Natural killer cell (primary cell): ENCODE measurements at regions not wholly inside any gene's neighbourhood (a gene's known extent, or its start where the extent isn't known, plus 50 kb on each side); places are given as distances from the start of the nearest gene placed in this dataset.

Source experiments
- ATAC-seq, 3 donors: fragments of 150-1000 bp in 2 of 3; fragments of 200-7000 bp in 1 of 3; cut with Tn5 transposase; 1 replicate in 1 of 3; 2 replicates in 2 of 3; pipeline ENCODE4 v1.10.0; 2021; ENCODE audit warnings: mild to moderate bottlenecking in 2 of 3, moderate library complexity in 2 of 3
- DNase-seq, 2 donors: peaks; one replicate each; pipeline versions ENCODE4 v3.0.0 to v3.0.0-alpha.2; 2013 to 2021; ENCODE audit warnings: mixed read lengths in 1 of 2
- H3K27ac ChIP-seq: one replicate; pipeline ENCODE4 v1.5.1; 2013; ENCODE audit warnings: mild to moderate bottlenecking, low read length
- H3K27me3 ChIP-seq: one replicate; pipeline ENCODE4 v1.6.1; 2013; ENCODE audit warnings: low read length; ENCODE audit not compliant: control insufficient read depth, insufficient read depth
- H3K36me3 ChIP-seq: one replicate; pipeline ENCODE4 v1.6.1; 2013; ENCODE audit warnings: low read length; ENCODE audit not compliant: control insufficient read depth, insufficient read depth
- H3K4me1 ChIP-seq: one replicate; pipeline ENCODE4 v1.6.1; 2013; ENCODE audit warnings: low read length; ENCODE audit not compliant: control insufficient read depth, insufficient read depth
- H3K4me3 ChIP-seq: one replicate; pipeline ENCODE4 v1.5.1; 2013; ENCODE audit warnings: low read length
- H3K9me3 ChIP-seq: one replicate; pipeline ENCODE4 v1.6.1; 2013; ENCODE audit warnings: low read length; ENCODE audit not compliant: control insufficient read depth, insufficient read depth
- H3K27ac Mint-ChIP-seq, 2 donors: one replicate each; pipeline ENCODE4 v1.8.0; 2022; ENCODE audit warnings: mild to moderate bottlenecking in 2 of 2, mixed read lengths in 2 of 2, moderate library complexity in 1 of 2
- H3K27me3 Mint-ChIP-seq, 2 donors: one replicate each; pipeline ENCODE4 v1.8.0; 2022; ENCODE audit warnings: low read depth in 2 of 2, mixed read lengths in 2 of 2
- H3K36me3 Mint-ChIP-seq: one replicate; pipeline ENCODE4 v1.8.0; 2022; ENCODE audit warnings: mixed read lengths
- H3K4me1 Mint-ChIP-seq, 2 donors: one replicate each; pipeline ENCODE4 v1.8.0; 2022; ENCODE audit warnings: mixed read lengths in 2 of 2
- H3K4me3 Mint-ChIP-seq: one replicate; pipeline ENCODE4 v1.8.0; 2022; ENCODE audit warnings: mild to moderate bottlenecking, moderate library complexity, mixed read lengths
- H3K9me3 Mint-ChIP-seq, 2 donors: one replicate each; pipeline ENCODE4 v1.8.0; 2022; ENCODE audit warnings: mixed read lengths in 2 of 2
- CTCF ChIP-seq: fragments of 200-600 bp; IDR thresholded peaks from one replicate; pipeline ENCODE4 v1.8.0; 2022; ENCODE audit warnings: antibody characterized with exemption
- WGBS: methylation state at CpG from one replicate; pipeline ENCODE4 v1.1.7; 2013; ENCODE audit warnings: missing lambda C conversion rate; ENCODE audit not compliant: insufficient coverage; 5-methylcytosine and 5-hydroxymethylcytosine counted together
- intact Hi-C: fragments of 100-400 bp; cut with micrococcal nuclease; formaldehyde crosslinking; loops from one replicate; pipeline ENCODE4 v1.14.2; 2022

- H3K27me3 Mint-ChIP-seq: no peaks in the 10 kb centered on the region
- no peak for TF ChIP-seq CTCF
- no peaks in the 10 kb centered on the region for H3K4me1 ChIP-seq
- WGBS: 70% methylated on average over 3 of the region's 3 CpGs
- peaks cover 20 to 21% of the 10 kb centered on the region in 2 donors for H3K9me3 Mint-ChIP-seq
- H3K27ac ChIP-seq: no peak overlapping the region
- H3K36me3 Mint-ChIP-seq: peaks cover 7% of the 10 kb centered on the region
- no peaks in the 10 kb centered on the region for H3K9me3 ChIP-seq
- no peak overlapping the region for H3K4me3 Mint-ChIP-seq
- H3K4me1 Mint-ChIP-seq: no peaks in the 10 kb centered on the region
- ATAC-seq (no peak), DNase-seq (no peak)
- no peak overlapping the region for H3K27ac Mint-ChIP-seq
- intact Hi-C loops: no loop called here
- no peaks in the 10 kb centered on the region for H3K27me3 ChIP-seq
- no peaks in the 10 kb centered on the region for H3K36me3 ChIP-seq
- no peak overlapping the region for H3K4me3 ChIP-seq
Measured at GRCh38 chr11:97574976-97575665, 1185.3 kb downstream of the JRKL start.

- H3K4me3 Mint-ChIP-seq: no peak overlapping the region
- no peaks in the 10 kb centered on the region for H3K27me3 ChIP-seq
- H3K9me3 ChIP-seq: peaks cover 22% of the 10 kb centered on the region
- H3K27ac ChIP-seq: no peak overlapping the region
- WGBS: 50% methylated on average over 1 of the region's 3 CpGs
- peaks cover 8 to 11% of the 10 kb centered on the region in 2 donors for H3K9me3 Mint-ChIP-seq
- TF ChIP-seq CTCF: no peak
- no peak overlapping the region for H3K27ac Mint-ChIP-seq
- intact Hi-C loops: no loop called here
- no peaks in the 10 kb centered on the region for H3K4me1 Mint-ChIP-seq
- H3K4me3 ChIP-seq: no peak overlapping the region
- DNase-seq: no peak
- no peaks in the 10 kb centered on the region for H3K36me3 ChIP-seq
- no peaks in the 10 kb centered on the region for H3K27me3 Mint-ChIP-seq
- peaks cover 6% of the 10 kb centered on the region for H3K36me3 Mint-ChIP-seq
- no peaks in the 10 kb centered on the region for H3K4me1 ChIP-seq
- no peak for ATAC-seq
Measured at GRCh38 chr11:97607291-97608000, 1217.6 kb downstream of the JRKL start.

GRCh38 chr11:97610000-97610399 lies 1220.2 kb downstream of the JRKL start:
- peaks cover 22% of the 10 kb centered on the region for H3K9me3 ChIP-seq
- 90% methylated on average over 3 of the region's 4 CpGs for WGBS

More at GRCh38 chr11:97610000-97610399, 1220.2 kb downstream of the JRKL start:
- Histone ChIP-seq H3K36me3 (no peaks in the 10 kb centered on the region), H3K4me1 (no peaks in the 10 kb centered on the region), H3K27me3 (no peaks in the 10 kb centered on the region), H3K27ac (no peak overlapping the region), H3K4me3 (no peak overlapping the region)
- no peaks in the 10 kb centered on the region for H3K4me1 Mint-ChIP-seq
- DNase-seq (no peak), ATAC-seq (no peak)
- no peaks in the 10 kb centered on the region for H3K36me3 Mint-ChIP-seq
- peaks cover 8 to 17% of the 10 kb centered on the region in 2 donors for H3K9me3 Mint-ChIP-seq
- H3K27me3 Mint-ChIP-seq: no peaks in the 10 kb centered on the region
- no peak overlapping the region for H3K27ac Mint-ChIP-seq
- H3K4me3 Mint-ChIP-seq: no peak overlapping the region
- intact Hi-C loops: no loop called here
- no peak for TF ChIP-seq CTCF
